GM19438 (cell line): ENCODE measurements at regions not wholly inside any gene's neighbourhood (a gene's known extent, or its start where the extent isn't known, plus 50 kb on each side); places are given as distances from the start of the nearest gene placed in this dataset.
"Not testable (repeated sequence)": the region's sequence is repeated elsewhere in the genome, so short reads cannot be mapped to it uniquely, and the experiment has no call there.

ENCODE experiments used
- ATAC-seq: cut with Tn5 transposase; IDR thresholded peaks from one replicate; pipeline ENCODE4 v1.9.1; 2021; ENCODE audit warnings: low read depth; ENCODE audit not compliant: unreplicated experiment

GRCh38 chr16:66250686-66251431, 115.6 kb upstream of the CDH5 start:
- no peak for ATAC-seq

GRCh38 chr16:66247516-66248481, 118.7 kb upstream of the CDH5 start:
- no peak for ATAC-seq

- ATAC-seq: no peak
Observed at GRCh38 chr16:66245868-66246267, 120.6 kb upstream of the CDH5 start.

- ATAC-seq: no peak
Observed at GRCh38 chr16:66245072-66245471, 121.4 kb upstream of the CDH5 start.

- no peak for ATAC-seq
Observed at GRCh38 chr16:66242672-66243071, 123.8 kb upstream of the CDH5 start.

GRCh38 chr16:66242206-66242605, 124.3 kb upstream of the CDH5 start:
- ATAC-seq: not testable (repeated sequence)

GRCh38 chr16:66240631-66241395, 125.7 kb upstream of the CDH5 start:
- ATAC-seq: no peak

GRCh38 chr16:66240088-66240487, 126.4 kb upstream of the CDH5 start:
- ATAC-seq: no peak

GRCh38 chr16:66238696-66239095, 127.8 kb upstream of the CDH5 start:
- no peak for ATAC-seq

GRCh38 chr16:66236301-66236700, 130.2 kb upstream of the CDH5 start:
- no peak for ATAC-seq

- ATAC-seq: no peak
Observed at GRCh38 chr16:66231452-66232160, 134.9 kb upstream of the CDH5 start.

- ATAC-seq: no peak
Observed at GRCh38 chr16:66229651-66230050, 136.8 kb upstream of the CDH5 start.

GRCh38 chr16:66228792-66229191, 137.7 kb upstream of the CDH5 start:
- no peak for ATAC-seq

GRCh38 chr16:66227766-66228530, 138.5 kb upstream of the CDH5 start:
- no peak for ATAC-seq

GRCh38 chr16:66226762-66227161, 139.7 kb upstream of the CDH5 start:
- ATAC-seq: no peak

- no peak for ATAC-seq
Observed at GRCh38 chr16:66225696-66226095, 140.8 kb upstream of the CDH5 start.

GRCh38 chr16:66224626-66225025, 141.9 kb upstream of the CDH5 start:
- no peak for ATAC-seq

- ATAC-seq: no peak
Observed at GRCh38 chr16:66224186-66224585, 142.3 kb upstream of the CDH5 start.

GRCh38 chr16:66223176-66223780, 143.2 kb upstream of the CDH5 start:
- ATAC-seq: no peak
